DND-41 (cell line): ENCODE measurements at regions not wholly inside any gene's neighbourhood (a gene's known extent, or its start where the extent isn't known, plus 50 kb on each side); places are given as distances from the start of the nearest gene placed in this dataset.

Experiments used
- CTCF ChIP-seq: IDR thresholded peaks from 2 replicates; pipeline ENCODE4 v1.5.1; 2012; ENCODE audit warnings: borderline replicate concordance, low read length, moderate library complexity, mild to moderate bottlenecking; ENCODE audit not compliant: poor library complexity, severe bottlenecking; ENCODE audit errors: extremely low read depth
- EZH2 ChIP-seq: IDR thresholded peaks from 3 replicates; pipeline ENCODE4 v1.6.1; 2012; ENCODE audit warnings: borderline replicate concordance, low read depth, mild to moderate bottlenecking, moderate library complexity, low read length, inconsistent platforms; ENCODE audit not compliant: severe bottlenecking

GRCh38 chr15:23806980-23807379 is 119.9 kb upstream of the NDN start:
- TF ChIP-seq CTCF (no peak), EZH2 (no peak)
